ENCODE measurements at regions not wholly inside any gene's neighbourhood (a gene's known extent, or its start where the extent isn't known, plus 50 kb on each side); places are given as distances from the start of the nearest gene placed in this dataset.

- TF ChIP-seq, protein P1, sequence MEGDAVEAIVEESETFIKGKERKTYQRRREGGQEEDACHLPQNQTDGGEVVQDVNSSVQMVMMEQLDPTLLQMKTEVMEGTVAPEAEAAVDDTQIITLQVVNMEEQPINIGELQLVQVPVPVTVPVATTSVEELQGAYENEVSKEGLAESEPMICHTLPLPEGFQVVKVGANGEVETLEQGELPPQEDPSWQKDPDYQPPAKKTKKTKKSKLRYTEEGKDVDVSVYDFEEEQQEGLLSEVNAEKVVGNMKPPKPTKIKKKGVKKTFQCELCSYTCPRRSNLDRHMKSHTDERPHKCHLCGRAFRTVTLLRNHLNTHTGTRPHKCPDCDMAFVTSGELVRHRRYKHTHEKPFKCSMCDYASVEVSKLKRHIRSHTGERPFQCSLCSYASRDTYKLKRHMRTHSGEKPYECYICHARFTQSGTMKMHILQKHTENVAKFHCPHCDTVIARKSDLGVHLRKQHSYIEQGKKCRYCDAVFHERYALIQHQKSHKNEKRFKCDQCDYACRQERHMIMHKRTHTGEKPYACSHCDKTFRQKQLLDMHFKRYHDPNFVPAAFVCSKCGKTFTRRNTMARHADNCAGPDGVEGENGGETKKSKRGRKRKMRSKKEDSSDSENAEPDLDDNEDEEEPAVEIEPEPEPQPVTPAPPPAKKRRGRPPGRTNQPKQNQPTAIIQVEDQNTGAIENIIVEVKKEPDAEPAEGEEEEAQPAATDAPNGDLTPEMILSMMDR (IDR thresholded peaks at IDR 0.05): no peak
- TF ChIP-seq POLR2A (IDR thresholded peaks at IDR 0.05): no peak
- H3K4me1 ChIP-seq (replicated peaks in 1 of 2): no peaks in the 10 kb centered on the region
- H3K27me3 ChIP-seq: no peaks in the 10 kb centered on the region
- intact Hi-C loops (cut with DNase I): no loop called here
- no peak for DNase-seq
- H3K36me3 ChIP-seq (replicated peaks in 1 of 2): no peaks in the 10 kb centered on the region
- WGBS, 4 donors: 74 to 80% (median 78%) methylated on average over 3 of the region's 3 CpGs
- H3K27ac ChIP-seq: no peak overlapping the region
- H3K9me3 ChIP-seq (replicated peaks in 1 of 3): no peaks in the 10 kb centered on the region
- H3K4me3 ChIP-seq: no peak overlapping the region
Measured at GRCh38 chr15:95228856-95229555, 997.6 kb downstream of the MCTP2 start.

GRCh38 chr15:95235033-95235432, 1003.7 kb downstream of the MCTP2 start:
- Histone ChIP-seq H3K4me1 (replicated peaks in 1 of 2) (no peaks in the 10 kb centered on the region), H3K36me3 (replicated peaks in 1 of 2) (no peaks in the 10 kb centered on the region), H3K9me3 (replicated peaks in 1 of 3) (no peaks in the 10 kb centered on the region), H3K27me3 (no peaks in the 10 kb centered on the region), H3K27ac (no peak overlapping the region), H3K4me3 (no peak overlapping the region)
- intact Hi-C loops (cut with DNase I): no loop called here
- no peak for DNase-seq
- TF ChIP-seq, protein P1 (IDR thresholded peaks at IDR 0.05): no peak
- no peak for TF ChIP-seq POLR2A (IDR thresholded peaks at IDR 0.05)
- WGBS, 4 donors: 75 to 91% (median 86%) methylated on average over 1 of the region's 1 CpG; no CpG with 5 or more reads in 1 of the 4 donors

GRCh38 chr15:95247071-95247984, 1016.0 kb downstream of the MCTP2 start:
- intact Hi-C loops (cut with DNase I): no loop called here
- no peak overlapping the region for H3K27ac ChIP-seq
- TF ChIP-seq, protein P1 (IDR thresholded peaks at IDR 0.05): no peak
- no peak for TF ChIP-seq POLR2A (IDR thresholded peaks at IDR 0.05)
- H3K4me3 ChIP-seq: no peak overlapping the region
- H3K9me3 ChIP-seq (replicated peaks in 1 of 3): no peaks in the 10 kb centered on the region
- H3K36me3 ChIP-seq (replicated peaks in 1 of 2): no peaks in the 10 kb centered on the region
- 83 to 89% (median 85%) methylated on average over 11 to 12 of the region's 12 CpGs for WGBS, 4 donors
- DNase-seq: no peak
- H3K27me3 ChIP-seq: no peaks in the 10 kb centered on the region
- no peaks in the 10 kb centered on the region for H3K4me1 ChIP-seq (replicated peaks in 1 of 2)

DNA sequence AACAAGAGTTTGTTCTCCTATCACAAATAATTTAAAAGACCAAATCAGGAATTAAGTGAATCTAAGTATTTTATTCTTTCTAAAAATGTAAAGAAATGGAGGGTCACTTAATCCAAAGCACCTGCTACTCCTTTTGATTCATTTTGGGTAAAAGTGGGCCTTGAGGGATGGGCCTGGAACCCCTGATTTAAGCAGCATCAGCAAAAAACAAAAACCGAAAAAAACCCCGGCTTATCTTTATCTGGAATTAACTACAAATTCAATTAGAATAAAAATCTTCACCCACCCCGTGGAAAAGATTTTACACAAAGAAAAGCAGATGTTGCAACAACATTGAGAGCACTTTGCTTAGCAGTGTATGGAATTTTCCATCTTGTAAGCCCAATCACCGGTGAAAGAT, 1018.2 kb downstream of the MCTP2 start:
- Histone ChIP-seq H3K4me1 (replicated peaks in 1 of 2) (no peaks in the 10 kb centered on the region), H3K27ac (no peak overlapping the region), H3K4me3 (no peak overlapping the region), H3K9me3 (replicated peaks in 1 of 3) (no peaks in the 10 kb centered on the region), H3K36me3 (replicated peaks in 1 of 2) (no peaks in the 10 kb centered on the region), H3K27me3 (no peaks in the 10 kb centered on the region)
- 74 to 77% (median 77%) methylated on average over 4 of the region's 4 CpGs for WGBS, 4 donors
- DNase-seq: no peak
- intact Hi-C loops (cut with DNase I): no loop called here
- TF ChIP-seq, protein P1 (IDR thresholded peaks at IDR 0.05): no peak
- no peak for TF ChIP-seq POLR2A (IDR thresholded peaks at IDR 0.05)
